ENCODE measurements at regions not wholly inside any gene's neighbourhood (a gene's known extent, or its start where the extent isn't known, plus 50 kb on each side); places are given as distances from the start of the nearest gene placed in this dataset.

- TF ChIP-seq E2F5 (CRISPR knock-in tag; IDR thresholded peaks at IDR 0.05) (no peak), CTCF (IDR thresholded peaks at IDR 0.05) (no peak), ZNF138 (CRISPR knock-in tag; conservative IDR thresholded peaks at IDR 0.05) (no peak), CBFB (CRISPR knock-in tag; IDR thresholded peaks at IDR 0.05; ENCODE audit: low read depth) (no peak), NR2C2 (CRISPR knock-in tag; IDR thresholded peaks at IDR 0.05) (no peak), NR3C1 (CRISPR knock-in tag; conservative IDR thresholded peaks at IDR 0.05; ENCODE audit: low read depth) (no peak), HMGXB4 (CRISPR knock-in tag; IDR thresholded peaks at IDR 0.05) (no peak), MXD4 (CRISPR knock-in tag; IDR thresholded peaks at IDR 0.05; ENCODE audit: borderline replicate concordance) (no peak), TP53 (CRISPR knock-in tag; IDR thresholded peaks at IDR 0.05) (no peak), MAX (CRISPR knock-in tag; IDR thresholded peaks at IDR 0.05) (no peak), ZNF317 (CRISPR knock-in tag; IDR thresholded peaks at IDR 0.05; ENCODE audit: borderline replicate concordance, low read depth) (no peak), SP1 (CRISPR knock-in tag; conservative IDR thresholded peaks at IDR 0.05) (no peak)
Observed at GRCh38 chr13:111519490-111520170, 199.2 kb downstream of the TEX29 start.

Data from WTC11 (cell line).